Tibial nerve (tissue), 4 donors: ENCODE measurements at regions not wholly inside any gene's neighbourhood (a gene's known extent, or its start where the extent isn't known, plus 50 kb on each side); places are given as distances from the start of the nearest gene placed in this dataset.

ENCODE experiments used
- DNase-seq, 2 donors: peaks; one replicate each; pipeline ENCODE4 v3.0.0-alpha.2; 2019; ENCODE audit warnings: low spot score in 2 of 2
- H3K27ac ChIP-seq, 4 donors: fragments of 200-600 bp; sonication (generic) in 3 of 4; one replicate each; pipeline ENCODE4 v1.5.1; 2017 to 2019; ENCODE audit warnings: mild to moderate bottlenecking in 1 of 4
- H3K27me3 ChIP-seq, 2 donors: fragments of 200-600 bp; sonication (generic) in 1 of 2; one replicate each; pipeline versions ENCODE4 v1.5.1 to v1.6.0; 2017 to 2019
- H3K36me3 ChIP-seq, 3 donors: fragments of 200-600 bp; sonication (generic); one replicate each; pipeline ENCODE4 v1.5.1; 2018 to 2019
- H3K4me1 ChIP-seq, 4 donors: fragments of 200-600 bp; sonication (generic) in 3 of 4; one replicate each; pipeline ENCODE4 v1.5.1; 2017 to 2019
- H3K4me3 ChIP-seq, 4 donors: fragments of 200-600 bp; sonication (generic) in 3 of 4; one replicate each; pipeline ENCODE4 v1.5.1; 2017 to 2019; ENCODE audit warnings: mild to moderate bottlenecking in 1 of 4, moderate library complexity in 1 of 4
- H3K9me3 ChIP-seq, 4 donors: fragments of 200-600 bp; sonication (generic) in 3 of 4; one replicate each; pipeline ENCODE4 v1.5.1; 2017 to 2019
- EP300 ChIP-seq, 2 donors: sonication (generic); formaldehyde crosslinking; IDR thresholded peaks; one replicate each; pipeline ENCODE4 v1.6.1; 2017; ENCODE audit warnings: antibody characterized with exemption in 2 of 2, mild to moderate bottlenecking in 1 of 2
- POLR2A ChIP-seq, 2 donors: fragments of 450-650 bp; IDR thresholded peaks; one replicate each; pipeline ENCODE4 v1.6.1; 2017; ENCODE audit warnings: antibody characterized with exemption in 2 of 2, mild to moderate bottlenecking in 2 of 2, moderate library complexity in 2 of 2
- WGBS, 2 donors: methylation state at CpG; one replicate each; pipeline ENCODE4 v1.1.5; 2018; 5-methylcytosine and 5-hydroxymethylcytosine counted together
- TF ChIP-seq, protein P1 (sequence below), 5 experiments: fragments of 200-600 bp in 3 of 5; fragments of 450-650 bp in 2 of 5; sonication (generic) in 3 of 5; IDR thresholded peaks; one replicate each; pipeline ENCODE4 v1.5.1; 2016 to 2019; ENCODE audit warnings: antibody characterized with exemption in 5 of 5, mild to moderate bottlenecking in 3 of 5, moderate library complexity in 2 of 5

DNA sequence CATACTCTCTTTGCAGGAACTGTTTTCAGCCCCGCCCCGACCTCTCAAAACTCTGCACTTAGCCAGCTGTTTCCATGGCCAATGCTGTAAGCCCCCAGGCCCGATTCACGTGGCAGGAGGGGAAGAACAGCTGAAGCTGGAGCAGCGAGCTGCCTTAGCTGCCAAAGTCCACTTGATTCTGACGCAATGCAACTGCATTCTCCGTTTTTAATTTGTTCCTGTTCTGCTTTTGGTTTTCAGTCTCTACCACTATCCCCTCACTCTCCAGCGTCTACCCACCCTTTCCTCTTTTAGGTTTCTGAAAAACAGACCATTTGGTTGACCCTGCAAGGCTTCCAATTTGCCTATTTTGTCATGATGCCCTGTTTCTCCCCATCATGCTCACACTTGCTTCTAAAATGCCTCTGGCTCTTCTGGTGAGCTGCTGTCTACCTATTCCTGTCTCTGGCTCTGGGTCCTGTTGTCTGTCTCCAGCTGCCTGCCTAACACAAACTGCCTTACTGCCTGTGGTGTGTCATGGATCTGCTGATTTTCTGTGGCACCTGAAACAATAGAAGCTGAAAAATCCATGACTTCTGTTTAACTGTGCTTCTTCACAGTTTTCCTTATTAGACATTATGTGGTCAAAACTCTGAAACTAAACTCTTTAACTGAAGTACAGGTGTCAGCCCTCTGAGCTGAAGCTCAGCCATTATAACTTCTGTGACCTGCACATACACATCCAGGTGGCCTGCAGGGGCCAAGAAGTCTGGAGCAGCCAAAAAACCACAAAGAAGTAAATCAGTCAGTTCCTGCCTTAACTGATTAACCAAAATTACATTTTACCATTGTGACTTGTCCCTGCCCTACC, 160.5 kb upstream of the AGTR2 start:
- Histone ChIP-seq H3K27ac (no peak overlapping the region), H3K4me1 (no peaks in the 10 kb centered on the region), H3K36me3 (no peaks in the 10 kb centered on the region), H3K4me3 (no peak overlapping the region), H3K27me3 (peaks cover 0 to 16% of the 10 kb centered on the region in 2 donors), H3K9me3 (no peaks in the 10 kb centered on the region)
- WGBS, 2 donors, result 9 to 21% methylated on average over 8 of the region's 8 CpGs
- no peak for DNase-seq
- TF ChIP-seq EP300 (IDR thresholded peaks at IDR 0.05), result no peak
- TF ChIP-seq POLR2A (IDR thresholded peaks at IDR 0.05), result no peak
- TF ChIP-seq, protein P1, sequence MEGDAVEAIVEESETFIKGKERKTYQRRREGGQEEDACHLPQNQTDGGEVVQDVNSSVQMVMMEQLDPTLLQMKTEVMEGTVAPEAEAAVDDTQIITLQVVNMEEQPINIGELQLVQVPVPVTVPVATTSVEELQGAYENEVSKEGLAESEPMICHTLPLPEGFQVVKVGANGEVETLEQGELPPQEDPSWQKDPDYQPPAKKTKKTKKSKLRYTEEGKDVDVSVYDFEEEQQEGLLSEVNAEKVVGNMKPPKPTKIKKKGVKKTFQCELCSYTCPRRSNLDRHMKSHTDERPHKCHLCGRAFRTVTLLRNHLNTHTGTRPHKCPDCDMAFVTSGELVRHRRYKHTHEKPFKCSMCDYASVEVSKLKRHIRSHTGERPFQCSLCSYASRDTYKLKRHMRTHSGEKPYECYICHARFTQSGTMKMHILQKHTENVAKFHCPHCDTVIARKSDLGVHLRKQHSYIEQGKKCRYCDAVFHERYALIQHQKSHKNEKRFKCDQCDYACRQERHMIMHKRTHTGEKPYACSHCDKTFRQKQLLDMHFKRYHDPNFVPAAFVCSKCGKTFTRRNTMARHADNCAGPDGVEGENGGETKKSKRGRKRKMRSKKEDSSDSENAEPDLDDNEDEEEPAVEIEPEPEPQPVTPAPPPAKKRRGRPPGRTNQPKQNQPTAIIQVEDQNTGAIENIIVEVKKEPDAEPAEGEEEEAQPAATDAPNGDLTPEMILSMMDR (IDR thresholded peaks at IDR 0.05), result no peak

- Histone ChIP-seq H3K27ac (no peak overlapping the region), H3K9me3 (no peaks in the 10 kb centered on the region), H3K27me3 (peaks cover 0 to 20% of the 10 kb centered on the region in 2 donors), H3K4me3 (no peak overlapping the region), H3K36me3 (no peaks in the 10 kb centered on the region), H3K4me1 (no peaks in the 10 kb centered on the region)
- 77 to 84% methylated on average over 5 of the region's 5 CpGs for WGBS, 2 donors
- TF ChIP-seq POLR2A (IDR thresholded peaks at IDR 0.05) (no peak), EP300 (IDR thresholded peaks at IDR 0.05) (no peak)
- TF ChIP-seq, protein P1 (IDR thresholded peaks at IDR 0.05), result no peak
- DNase-seq, result no peak
Measured at GRCh38 chrX:116010939-116011338, 159.6 kb upstream of the AGTR2 start.

DNA sequence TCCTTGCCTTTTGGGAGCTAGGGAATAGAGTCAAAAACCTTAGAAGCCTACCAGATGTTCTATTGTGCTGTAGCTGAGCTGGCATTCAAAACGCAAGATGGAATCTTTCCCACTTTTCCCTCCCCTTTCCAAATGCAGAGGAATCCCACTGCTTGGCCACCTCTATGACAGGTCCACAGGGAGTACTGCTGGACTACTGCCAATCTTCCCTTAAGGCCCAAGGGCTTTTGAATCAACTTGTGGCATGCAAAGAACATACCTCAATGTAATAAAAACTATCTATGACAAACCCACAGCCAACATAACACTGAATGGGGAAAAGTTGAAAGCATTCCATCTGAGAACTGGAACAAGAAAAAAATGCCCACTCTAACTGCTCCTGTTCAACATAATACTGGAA, 139.2 kb upstream of the AGTR2 start:
- 41 to 57% methylated on average over 1 of the region's 1 CpG for WGBS, 2 donors
- H3K27ac ChIP-seq, result no peak overlapping the region
- no peak for DNase-seq
- no peaks in the 10 kb centered on the region for H3K36me3 ChIP-seq
- H3K9me3 ChIP-seq, result no peaks in the 10 kb centered on the region
- no peak overlapping the region for H3K4me3 ChIP-seq
- no peak for TF ChIP-seq POLR2A (IDR thresholded peaks at IDR 0.05)
- TF ChIP-seq, protein P1 (IDR thresholded peaks at IDR 0.05), result no peak
- H3K27me3 ChIP-seq, result no peaks in the 10 kb centered on the region
- no peaks in the 10 kb centered on the region for H3K4me1 ChIP-seq
